ENCODE measurements at regions not wholly inside any gene's neighbourhood (a gene's known extent, or its start where the extent isn't known, plus 50 kb on each side); places are given as distances from the start of the nearest gene placed in this dataset.
"Not testable (repeated sequence)": the region's sequence is repeated elsewhere in the genome, so short reads cannot be mapped to it uniquely, and the experiment has no call there.

GRCh38 chr3:13235079-13235478 lies 161.8 kb upstream of the IQSEC1 start:
- Histone ChIP-seq H3K27me3 (replicated peaks; ENCODE audit: control insufficient read depth, insufficient read depth, low read length) (peaks cover 78% of the 10 kb centered on the region), H3K4me3 (ENCODE audit: low read length) (no peak overlapping the region), H3K9me3 (ENCODE audit: control insufficient read depth, low read length) (peaks cover 7% of the 10 kb centered on the region), H3K9ac (ENCODE audit: low read length) (no peak overlapping the region), H3K4me1 (ENCODE audit: control insufficient read depth, insufficient read depth, low read length) (no peaks in the 10 kb centered on the region), H3K36me3 (ENCODE audit: control insufficient read depth, insufficient read depth, low read length, severe bottlenecking) (no peaks in the 10 kb centered on the region)
- DNase-seq (ENCODE audit: low read depth), result no peak

- Histone ChIP-seq H3K36me3 (ENCODE audit: control insufficient read depth, insufficient read depth, low read length, severe bottlenecking) (no peaks in the 10 kb centered on the region), H3K4me3 (ENCODE audit: low read length) (no peak overlapping the region), H3K4me1 (ENCODE audit: control insufficient read depth, insufficient read depth, low read length) (no peaks in the 10 kb centered on the region), H3K9me3 (ENCODE audit: control insufficient read depth, low read length) (peaks cover 7% of the 10 kb centered on the region), H3K27me3 (replicated peaks; ENCODE audit: control insufficient read depth, insufficient read depth, low read length) (peaks cover 79% of the 10 kb centered on the region), H3K9ac (ENCODE audit: low read length) (no peak overlapping the region)
- DNase-seq (ENCODE audit: low read depth), result peak; percentile 4
Measured at GRCh38 chr3:13234666-13235065, 161.4 kb upstream of the IQSEC1 start.

GRCh38 chr3:13233487-13234485 lies 160.6 kb upstream of the IQSEC1 start:
- peaks cover 7% of the 10 kb centered on the region for H3K9me3 ChIP-seq (ENCODE audit: control insufficient read depth, low read length)
- H3K27me3 ChIP-seq (replicated peaks; ENCODE audit: control insufficient read depth, insufficient read depth, low read length), result peaks cover 73% of the 10 kb centered on the region
- no peaks in the 10 kb centered on the region for H3K36me3 ChIP-seq (ENCODE audit: control insufficient read depth, insufficient read depth, low read length, severe bottlenecking)
- no peaks in the 10 kb centered on the region for H3K4me1 ChIP-seq (ENCODE audit: control insufficient read depth, insufficient read depth, low read length)
- H3K4me3 ChIP-seq (ENCODE audit: low read length), result no peak overlapping the region
- DNase-seq (ENCODE audit: low read depth), result no peak
- no peak overlapping the region for H3K9ac ChIP-seq (ENCODE audit: low read length)

- Histone ChIP-seq H3K4me3 (ENCODE audit: low read length) (no peak overlapping the region), H3K9ac (ENCODE audit: low read length) (no peak overlapping the region), H3K9me3 (ENCODE audit: control insufficient read depth, low read length) (peaks cover 7% of the 10 kb centered on the region), H3K4me1 (ENCODE audit: control insufficient read depth, insufficient read depth, low read length) (no peaks in the 10 kb centered on the region), H3K36me3 (ENCODE audit: control insufficient read depth, insufficient read depth, low read length, severe bottlenecking) (no peaks in the 10 kb centered on the region), H3K27me3 (replicated peaks; ENCODE audit: control insufficient read depth, insufficient read depth, low read length) (peaks cover 63% of the 10 kb centered on the region)
- DNase-seq (ENCODE audit: low read depth), result no peak
Measured at GRCh38 chr3:13231781-13232666, 158.8 kb upstream of the IQSEC1 start.

DNA sequence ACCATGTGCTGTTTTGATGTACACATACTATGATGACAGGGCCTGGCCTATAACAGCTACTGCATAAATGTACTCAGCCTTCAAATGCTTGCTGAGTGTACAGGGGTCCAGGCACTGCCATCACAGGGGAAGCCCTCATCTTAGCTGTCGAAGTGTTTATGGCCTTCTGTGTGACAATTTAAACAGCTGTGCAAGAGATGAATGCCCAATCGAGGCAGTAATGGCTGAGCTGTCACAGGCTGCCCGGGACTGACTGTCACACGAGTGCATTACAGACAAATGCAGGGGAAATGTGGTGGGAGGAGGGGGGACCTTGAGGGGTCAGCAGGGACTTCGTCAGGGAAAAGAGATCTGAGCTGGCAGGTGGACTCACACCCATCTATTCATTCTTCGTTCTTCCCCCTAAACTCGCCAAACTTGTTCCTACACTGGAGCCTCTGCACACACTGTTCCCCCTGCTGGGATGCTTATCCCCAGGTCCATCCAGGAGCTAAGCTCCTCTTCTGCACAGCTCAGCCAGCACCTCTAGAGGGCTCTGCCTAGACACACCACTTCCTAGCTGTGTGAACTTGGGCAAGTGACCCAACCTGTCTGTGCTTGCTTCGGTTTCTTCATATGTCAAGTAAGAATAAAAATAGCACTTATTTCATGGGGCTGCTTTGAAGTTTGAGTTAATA lies 156.2 kb upstream of the IQSEC1 start:
- peaks cover 7% of the 10 kb centered on the region for H3K9me3 ChIP-seq (ENCODE audit: control insufficient read depth, low read length)
- H3K4me3 ChIP-seq (ENCODE audit: low read length), result no peak overlapping the region
- DNase-seq (ENCODE audit: low read depth), result no peak
- H3K9ac ChIP-seq (ENCODE audit: low read length), result no peak overlapping the region
- H3K36me3 ChIP-seq (ENCODE audit: control insufficient read depth, insufficient read depth, low read length, severe bottlenecking), result no peaks in the 10 kb centered on the region
- H3K4me1 ChIP-seq (ENCODE audit: control insufficient read depth, insufficient read depth, low read length), result no peaks in the 10 kb centered on the region
- peaks cover 57% of the 10 kb centered on the region for H3K27me3 ChIP-seq (replicated peaks; ENCODE audit: control insufficient read depth, insufficient read depth, low read length)

- DNase-seq (ENCODE audit: low read depth), result no peak
- H3K4me3 ChIP-seq (ENCODE audit: low read length), result no peak overlapping the region
- H3K9ac ChIP-seq (ENCODE audit: low read length), result no peak overlapping the region
- H3K36me3 ChIP-seq (ENCODE audit: control insufficient read depth, insufficient read depth, low read length, severe bottlenecking), result no peaks in the 10 kb centered on the region
- H3K4me1 ChIP-seq (ENCODE audit: control insufficient read depth, insufficient read depth, low read length), result no peaks in the 10 kb centered on the region
- H3K9me3 ChIP-seq (ENCODE audit: control insufficient read depth, low read length), result peaks cover 7% of the 10 kb centered on the region
- peaks cover 51% of the 10 kb centered on the region for H3K27me3 ChIP-seq (replicated peaks; ENCODE audit: control insufficient read depth, insufficient read depth, low read length)
Measured at GRCh38 chr3:13228584-13228983, 155.4 kb upstream of the IQSEC1 start.

DNA sequence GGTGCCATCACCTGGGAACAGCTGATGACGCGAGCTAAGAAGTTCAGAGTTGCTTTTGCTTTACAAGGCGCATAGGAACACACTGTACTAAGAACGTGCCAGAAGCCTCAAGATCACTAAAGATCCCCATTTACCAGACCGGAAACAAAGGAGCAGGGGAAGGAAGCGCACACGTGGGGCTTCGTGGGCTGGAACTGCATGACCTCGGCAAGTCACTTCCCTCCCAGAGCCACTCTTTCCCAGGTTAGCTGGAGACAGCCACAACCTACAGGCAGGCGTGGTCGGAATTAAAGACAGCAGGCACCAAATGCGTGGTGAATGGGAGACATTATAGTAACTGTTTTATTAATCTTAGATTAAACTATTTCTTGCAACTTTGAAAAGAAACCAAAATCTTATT lies 154.9 kb upstream of the IQSEC1 start:
- DNase-seq (ENCODE audit: low read depth); H3K36me3 ChIP-seq (ENCODE audit: control insufficient read depth, insufficient read depth, low read length, severe bottlenecking); H3K9me3 ChIP-seq (ENCODE audit: control insufficient read depth, low read length); H3K9ac ChIP-seq (ENCODE audit: low read length); H3K4me1 ChIP-seq (ENCODE audit: control insufficient read depth, insufficient read depth, low read length); H3K4me3 ChIP-seq (ENCODE audit: low read length): not testable (repeated sequence)
- H3K27me3 ChIP-seq (replicated peaks; ENCODE audit: control insufficient read depth, insufficient read depth, low read length), result peaks cover 51% of the 10 kb centered on the region

DNA sequence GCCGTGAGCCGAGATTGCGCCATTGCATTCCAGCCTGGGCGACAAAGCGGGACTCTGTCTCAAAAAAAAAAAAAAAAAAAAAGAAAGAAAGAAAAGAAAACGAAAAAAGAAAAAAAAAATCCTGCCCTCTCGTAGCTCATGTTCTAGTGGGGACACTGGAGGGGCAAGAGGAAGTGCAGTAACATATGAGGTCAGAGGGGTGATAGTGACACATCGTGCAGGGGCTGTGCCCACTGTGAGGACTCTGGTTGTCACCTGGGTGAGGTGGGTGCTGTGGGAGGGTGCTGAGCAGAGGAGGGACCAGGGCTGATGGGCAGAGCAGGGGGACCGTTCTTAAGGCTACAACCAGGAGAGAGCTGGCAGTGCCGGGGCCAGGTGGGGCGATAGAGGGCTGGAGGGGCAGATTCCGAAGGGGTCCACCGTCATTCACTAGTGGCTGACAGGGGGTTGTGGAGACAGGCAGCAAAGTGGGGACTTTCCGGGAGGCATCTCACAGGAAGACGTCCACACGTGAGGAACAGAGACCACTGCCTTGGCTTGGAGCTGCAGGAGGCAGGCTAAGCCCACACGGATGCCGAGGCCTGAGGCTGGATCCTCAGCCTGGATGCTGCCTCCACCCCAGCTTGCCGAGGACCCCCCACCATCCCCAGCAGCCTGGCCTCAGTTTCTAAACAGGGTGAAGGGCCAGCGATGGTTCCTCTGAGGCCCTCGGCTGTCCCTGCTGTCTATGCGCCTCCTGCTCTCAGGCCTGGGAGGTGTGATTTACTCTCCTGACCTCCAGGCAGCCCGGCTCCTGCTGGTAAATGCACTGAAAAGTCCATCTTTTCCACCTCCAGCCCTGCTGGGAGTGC lies 154.3 kb upstream of the IQSEC1 start:
- H3K4me1 ChIP-seq (ENCODE audit: control insufficient read depth, insufficient read depth, low read length), result no peaks in the 10 kb centered on the region
- no peak overlapping the region for H3K4me3 ChIP-seq (ENCODE audit: low read length)
- DNase-seq (ENCODE audit: low read depth), result no peak
- H3K9me3 ChIP-seq (ENCODE audit: control insufficient read depth, low read length), result peaks cover 7% of the 10 kb centered on the region
- no peak overlapping the region for H3K9ac ChIP-seq (ENCODE audit: low read length)
- no peaks in the 10 kb centered on the region for H3K36me3 ChIP-seq (ENCODE audit: control insufficient read depth, insufficient read depth, low read length, severe bottlenecking)
- H3K27me3 ChIP-seq (replicated peaks; ENCODE audit: control insufficient read depth, insufficient read depth, low read length), result peaks cover 47% of the 10 kb centered on the region

DNA sequence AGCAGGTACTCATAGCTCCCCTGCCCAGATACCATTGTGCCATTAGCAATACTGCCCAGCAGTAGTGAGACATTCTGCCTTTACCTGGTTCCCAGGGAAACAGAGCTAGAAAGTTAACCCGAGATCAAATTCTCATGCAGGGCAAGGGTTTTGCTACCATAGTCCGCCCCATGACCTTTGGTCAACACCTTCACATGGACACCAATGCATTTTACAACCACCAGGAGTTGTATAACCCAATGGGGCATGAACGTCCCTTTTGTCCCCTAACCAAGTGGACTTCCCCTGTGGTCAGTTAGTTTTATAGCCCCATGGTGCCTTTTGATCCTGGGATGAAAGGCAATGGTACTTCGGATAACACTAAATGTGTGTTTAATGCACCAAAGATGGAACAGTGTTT lies 151.7 kb upstream of the IQSEC1 start:
- no peak for DNase-seq (ENCODE audit: low read depth)

DNA sequence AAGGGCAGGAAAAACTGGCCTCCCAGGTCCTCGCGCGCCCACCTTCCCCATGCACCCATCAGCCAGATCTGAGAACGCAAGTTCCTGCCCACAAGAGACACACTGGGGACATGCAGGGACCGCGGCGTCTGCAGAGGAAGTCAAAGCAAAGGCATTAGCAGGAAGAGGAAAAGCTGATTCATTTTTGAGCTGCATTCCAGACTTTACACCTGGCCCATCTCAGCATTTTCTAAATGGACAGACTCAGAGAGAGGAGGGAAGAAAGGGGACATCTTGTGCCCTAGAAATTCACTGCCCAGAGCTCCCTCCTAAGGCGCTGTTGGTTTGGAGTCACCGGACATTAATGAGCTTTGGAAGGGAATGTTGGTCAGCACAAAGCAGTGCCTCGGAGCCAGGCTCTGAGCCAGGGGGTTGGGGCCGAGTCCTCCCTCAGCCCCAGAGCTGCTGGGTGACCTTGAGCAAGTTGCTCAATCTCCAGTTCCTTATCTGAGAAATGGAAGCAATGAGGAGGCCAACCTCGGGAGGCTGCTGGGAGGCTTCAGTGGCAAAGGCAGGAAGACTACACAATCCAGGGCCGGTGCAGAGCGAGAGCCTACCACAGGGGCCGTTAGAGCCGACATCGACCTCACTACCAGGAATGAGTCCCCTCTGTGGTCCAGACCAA lies 150.5 kb upstream of the IQSEC1 start:
- Histone ChIP-seq H3K4me3 (ENCODE audit: low read length) (no peak overlapping the region), H3K27me3 (replicated peaks; ENCODE audit: control insufficient read depth, insufficient read depth, low read length) (peaks cover 38% of the 10 kb centered on the region), H3K9me3 (ENCODE audit: control insufficient read depth, low read length) (no peaks in the 10 kb centered on the region), H3K36me3 (ENCODE audit: control insufficient read depth, insufficient read depth, low read length, severe bottlenecking) (no peaks in the 10 kb centered on the region), H3K4me1 (ENCODE audit: control insufficient read depth, insufficient read depth, low read length) (no peaks in the 10 kb centered on the region), H3K9ac (ENCODE audit: low read length) (no peak overlapping the region)
- DNase-seq (ENCODE audit: low read depth), result no peak

More for the DNA sequence above, 151.7 kb upstream of the IQSEC1 start:
- Histone ChIP-seq H3K36me3 (ENCODE audit: control insufficient read depth, insufficient read depth, low read length, severe bottlenecking) (no peaks in the 10 kb centered on the region), H3K4me3 (ENCODE audit: low read length) (no peak overlapping the region), H3K27me3 (replicated peaks; ENCODE audit: control insufficient read depth, insufficient read depth, low read length) (peaks cover 30% of the 10 kb centered on the region), H3K4me1 (ENCODE audit: control insufficient read depth, insufficient read depth, low read length) (no peaks in the 10 kb centered on the region), H3K9me3 (ENCODE audit: control insufficient read depth, low read length) (no peaks in the 10 kb centered on the region), H3K9ac (ENCODE audit: low read length) (no peak overlapping the region)

All from adipocyte (in vitro differentiated cells).